ENCODE measurements at regions not wholly inside any gene's neighbourhood (a gene's known extent, or its start where the extent isn't known, plus 50 kb on each side); places are given as distances from the start of the nearest gene placed in this dataset.
A peak's percentile ranks its signal among the peaks of the same experiment; 100 is the strongest.

- no peak for TF ChIP-seq CTCF (IDR thresholded peaks at IDR 0.05; ENCODE audit: unreplicated experiment in 3 of 3)
- no peak overlapping the region for H3K4me3 Mint-ChIP-seq
- no peaks in the 10 kb centered on the region for H3K27me3 Mint-ChIP-seq (ENCODE audit: low read depth)
- peaks cover 6% of the 10 kb centered on the region for H3K4me1 Mint-ChIP-seq
- no peaks in the 10 kb centered on the region for H3K9me3 Mint-ChIP-seq
- H3K27ac Mint-ChIP-seq = no peak overlapping the region
- no peaks in the 10 kb centered on the region for H3K36me3 Mint-ChIP-seq (ENCODE audit: low read depth)
Measured at GRCh38 chr5:124477577-124477976, 268.9 kb downstream of the ZNF608 start.

DNA sequence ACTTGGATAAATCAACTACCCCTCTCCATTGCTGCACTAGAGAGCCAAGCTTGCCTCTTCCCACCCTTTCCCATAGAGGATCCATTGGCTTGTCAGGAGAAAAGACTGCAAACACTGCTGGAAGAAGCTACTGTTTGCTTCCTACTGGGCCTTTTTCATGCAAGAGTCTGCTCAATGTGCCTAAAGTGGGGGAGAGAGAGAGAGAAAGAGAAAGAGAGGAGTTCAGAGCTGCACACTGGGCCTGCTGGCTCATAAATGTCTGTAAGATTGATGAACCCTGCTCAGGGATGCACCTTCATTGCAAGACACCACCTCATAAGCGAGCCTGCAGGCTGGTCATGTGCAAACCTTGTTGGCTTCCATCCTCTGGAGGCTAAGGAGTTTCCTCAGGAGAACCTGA lies 269.4 kb downstream of the ZNF608 start:
- Mint-ChIP-seq H3K36me3 (ENCODE audit: low read depth) (no peaks in the 10 kb centered on the region), H3K27me3 (ENCODE audit: low read depth) (no peaks in the 10 kb centered on the region), H3K27ac (no peak overlapping the region), H3K9me3 (no peaks in the 10 kb centered on the region), H3K4me1 (peaks cover 6% of the 10 kb centered on the region), H3K4me3 (no peak overlapping the region)
- TF ChIP-seq CTCF (IDR thresholded peaks at IDR 0.05; ENCODE audit: unreplicated experiment in 3 of 3) = no peak

DNA sequence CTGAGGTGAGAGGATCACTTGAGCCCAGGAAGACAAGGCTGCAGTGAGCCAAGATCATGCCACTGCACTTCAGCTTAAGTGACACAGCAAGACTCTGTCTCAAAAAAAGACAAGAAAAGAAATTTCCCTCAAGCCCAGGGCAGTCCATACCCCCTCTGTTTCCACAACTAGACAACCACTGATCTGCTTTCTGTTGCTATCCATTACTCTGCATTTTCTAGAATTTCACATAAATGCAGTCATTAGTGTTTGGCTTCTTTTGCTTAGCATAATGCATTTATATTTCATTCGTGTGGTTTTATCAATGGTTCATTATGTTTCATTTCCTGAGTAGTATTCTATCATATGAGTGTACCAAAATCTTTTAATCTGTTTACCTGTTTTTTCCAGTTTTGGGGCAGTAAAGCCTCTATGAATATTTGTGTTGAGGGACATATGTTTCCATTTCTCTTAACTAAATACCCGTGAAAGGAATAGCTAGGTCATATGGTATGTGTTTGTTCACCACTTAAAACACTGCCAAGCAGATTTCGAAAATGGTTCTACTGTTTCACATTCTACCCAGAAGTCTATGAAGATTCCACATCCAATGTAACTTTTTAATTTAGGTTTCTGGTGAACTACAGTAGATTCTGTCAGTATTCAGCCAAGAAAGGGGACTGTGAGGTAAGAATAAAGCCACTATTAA lies 271.8 kb downstream of the ZNF608 start:
- Mint-ChIP-seq H3K27me3 (ENCODE audit: low read depth) (no peaks in the 10 kb centered on the region), H3K9me3 (no peaks in the 10 kb centered on the region), H3K4me3 (no peak overlapping the region), H3K4me1 (peaks cover 6% of the 10 kb centered on the region), H3K36me3 (ENCODE audit: low read depth) (no peaks in the 10 kb centered on the region), H3K27ac (no peak overlapping the region)
- TF ChIP-seq CTCF (IDR thresholded peaks at IDR 0.05; ENCODE audit: unreplicated experiment in 3 of 3) = no peak

GRCh38 chr5:124468671-124469411 lies 277.6 kb downstream of the ZNF608 start:
- Mint-ChIP-seq H3K27me3 (ENCODE audit: low read depth) (no peaks in the 10 kb centered on the region), H3K27ac (peak overlapping the region; percentile 24 to 75 (median 27)), H3K36me3 (ENCODE audit: low read depth) (no peaks in the 10 kb centered on the region), H3K4me1 (peaks cover 7% of the 10 kb centered on the region), H3K4me3 (no peak overlapping the region), H3K9me3 (no peaks in the 10 kb centered on the region)
- TF ChIP-seq CTCF (IDR thresholded peaks at IDR 0.05; ENCODE audit: unreplicated experiment in 3 of 3) = no peak

DNA sequence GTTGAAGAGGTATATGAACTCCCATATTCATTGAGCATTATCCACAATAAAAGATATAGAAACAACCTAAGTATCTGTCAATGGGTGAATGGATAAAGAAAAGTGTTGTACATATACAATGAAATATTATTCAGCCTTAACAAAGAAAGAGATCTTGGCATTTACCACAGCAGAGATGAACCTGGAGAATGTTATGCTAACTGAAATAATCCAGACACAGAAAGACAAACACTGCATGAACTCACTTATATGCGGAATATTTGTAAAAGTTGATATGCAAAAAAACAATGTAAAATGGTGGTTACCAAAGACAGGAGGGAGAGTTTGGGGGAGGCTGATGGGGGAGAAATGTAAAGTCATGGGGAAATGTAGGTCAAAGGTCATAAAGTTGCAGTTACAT lies 278.7 kb downstream of the ZNF608 start:
- Mint-ChIP-seq H3K27me3 (ENCODE audit: low read depth) (no peaks in the 10 kb centered on the region), H3K36me3 (ENCODE audit: low read depth) (no peaks in the 10 kb centered on the region), H3K4me1 (peaks cover 13% of the 10 kb centered on the region), H3K4me3 (no peak overlapping the region), H3K27ac (no peak overlapping the region), H3K9me3 (no peaks in the 10 kb centered on the region)
- no peak for TF ChIP-seq CTCF (IDR thresholded peaks at IDR 0.05; ENCODE audit: unreplicated experiment in 3 of 3)

GRCh38 chr5:124466011-124466410 lies 280.4 kb downstream of the ZNF608 start:
- peaks cover 20% of the 10 kb centered on the region for H3K4me1 Mint-ChIP-seq
- H3K27me3 Mint-ChIP-seq (ENCODE audit: low read depth) = no peaks in the 10 kb centered on the region
- TF ChIP-seq CTCF (IDR thresholded peaks at IDR 0.05; ENCODE audit: unreplicated experiment in 3 of 3) = no peak
- no peak overlapping the region for H3K4me3 Mint-ChIP-seq
- H3K27ac Mint-ChIP-seq = no peak overlapping the region
- no peaks in the 10 kb centered on the region for H3K9me3 Mint-ChIP-seq
- no peaks in the 10 kb centered on the region for H3K36me3 Mint-ChIP-seq (ENCODE audit: low read depth)

Data from nephron (organoid).